SH-SY5Y (cell line): ENCODE measurements at regions not wholly inside any gene's neighbourhood (a gene's known extent, or its start where the extent isn't known, plus 50 kb on each side); places are given as distances from the start of the nearest gene placed in this dataset.
A peak's percentile ranks its signal among the peaks of the same experiment; 100 is the strongest.

Experiments used
- GATA2 ChIP-seq: IDR thresholded peaks from 2 replicates; pipeline ENCODE4 v1.6.1; 2011; ENCODE audit warnings: mild to moderate bottlenecking, low read depth, low read length
- GATA3 ChIP-seq: IDR thresholded peaks from 2 replicates; pipeline ENCODE4 v1.6.1; 2011; ENCODE audit warnings: low read depth, mild to moderate bottlenecking, low read length, moderate library complexity

DNA sequence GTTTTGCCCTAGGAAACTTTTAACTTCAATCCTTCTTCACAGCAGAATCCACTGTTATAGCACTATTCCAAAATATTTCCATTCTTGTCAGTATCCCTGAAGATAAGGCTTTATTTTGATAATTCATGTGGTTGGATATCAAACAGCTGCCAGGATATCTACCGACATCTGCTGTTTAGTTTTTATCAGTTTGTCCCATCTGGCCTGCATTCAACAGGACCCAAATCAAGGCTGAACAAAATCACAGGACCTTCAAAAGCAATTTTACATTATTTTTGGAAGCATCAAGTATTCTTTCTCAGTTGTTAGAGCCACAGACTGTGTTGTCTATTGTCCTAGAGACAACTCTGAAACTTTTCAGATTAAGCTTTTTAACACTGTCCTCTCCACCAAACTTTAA lies 429.0 kb upstream of the PIK3C3 start:
- TF ChIP-seq GATA2 (peak; percentile 61; the same call in 1 of the 2 replicates), GATA3 (peak; percentile 74)
